Tibial nerve (tissue), 4 donors: ENCODE measurements at regions not wholly inside any gene's neighbourhood (a gene's known extent, or its start where the extent isn't known, plus 50 kb on each side); places are given as distances from the start of the nearest gene placed in this dataset.

Experiments
- DNase-seq, 2 donors: peaks; one replicate each; pipeline ENCODE4 v3.0.0-alpha.2; 2019; ENCODE audit warnings: low spot score in 2 of 2
- H3K27ac ChIP-seq, 4 donors: fragments of 200-600 bp; sonication (generic) in 3 of 4; one replicate each; pipeline ENCODE4 v1.5.1; 2017 to 2019; ENCODE audit warnings: mild to moderate bottlenecking in 1 of 4
- H3K27me3 ChIP-seq, 2 donors: fragments of 200-600 bp; sonication (generic) in 1 of 2; one replicate each; pipeline versions ENCODE4 v1.5.1 to v1.6.0; 2017 to 2019
- H3K36me3 ChIP-seq, 3 donors: fragments of 200-600 bp; sonication (generic); one replicate each; pipeline ENCODE4 v1.5.1; 2018 to 2019
- H3K4me1 ChIP-seq, 4 donors: fragments of 200-600 bp; sonication (generic) in 3 of 4; one replicate each; pipeline ENCODE4 v1.5.1; 2017 to 2019
- H3K4me3 ChIP-seq, 4 donors: fragments of 200-600 bp; sonication (generic) in 3 of 4; one replicate each; pipeline ENCODE4 v1.5.1; 2017 to 2019; ENCODE audit warnings: mild to moderate bottlenecking in 1 of 4, moderate library complexity in 1 of 4
- H3K9me3 ChIP-seq, 4 donors: fragments of 200-600 bp; sonication (generic) in 3 of 4; one replicate each; pipeline ENCODE4 v1.5.1; 2017 to 2019
- CTCF ChIP-seq, 5 experiments: fragments of 200-600 bp in 3 of 5; fragments of 450-650 bp in 2 of 5; sonication (generic) in 3 of 5; IDR thresholded peaks; one replicate each; pipeline ENCODE4 v1.5.1; 2016 to 2019; ENCODE audit warnings: antibody characterized with exemption in 5 of 5, mild to moderate bottlenecking in 3 of 5, moderate library complexity in 2 of 5
- EP300 ChIP-seq, 2 donors: sonication (generic); formaldehyde crosslinking; IDR thresholded peaks; one replicate each; pipeline ENCODE4 v1.6.1; 2017; ENCODE audit warnings: antibody characterized with exemption in 2 of 2, mild to moderate bottlenecking in 1 of 2
- POLR2A ChIP-seq, 2 donors: fragments of 450-650 bp; IDR thresholded peaks; one replicate each; pipeline ENCODE4 v1.6.1; 2017; ENCODE audit warnings: antibody characterized with exemption in 2 of 2, mild to moderate bottlenecking in 2 of 2, moderate library complexity in 2 of 2
- WGBS, 2 donors: methylation state at CpG; one replicate each; pipeline ENCODE4 v1.1.5; 2018; 5-methylcytosine and 5-hydroxymethylcytosine counted together

- Histone ChIP-seq H3K4me3 (no peak overlapping the region), H3K9me3 (no peaks in the 10 kb centered on the region), H3K36me3 (no peaks in the 10 kb centered on the region), H3K4me1 (peaks cover 0 to 23% (median 4%) of the 10 kb centered on the region in 4 donors), H3K27me3 (no peaks in the 10 kb centered on the region), H3K27ac (no peak overlapping the region)
- 30 to 35% methylated on average over 3 of the region's 3 CpGs for WGBS, 2 donors
- no peak for DNase-seq
- TF ChIP-seq EP300 (IDR thresholded peaks at IDR 0.05) = no peak
- no peak for TF ChIP-seq POLR2A (IDR thresholded peaks at IDR 0.05)
- no peak for TF ChIP-seq CTCF (IDR thresholded peaks at IDR 0.05)
Measured at GRCh38 chr5:98635656-98636055, 137.8 kb upstream of the RGMB start.

GRCh38 chr5:98637116-98637515, 136.3 kb upstream of the RGMB start:
- H3K27ac ChIP-seq = peak overlapping the region in 1 of 4 donors; percentile 5
- no peaks in the 10 kb centered on the region for H3K27me3 ChIP-seq
- 98 to 100% methylated on average over 1 of the region's 1 CpG for WGBS, 2 donors
- H3K4me1 ChIP-seq = peaks cover 0 to 23% (median 4%) of the 10 kb centered on the region in 4 donors
- H3K36me3 ChIP-seq = no peaks in the 10 kb centered on the region
- no peaks in the 10 kb centered on the region for H3K9me3 ChIP-seq
- H3K4me3 ChIP-seq = no peak overlapping the region
- no peak for TF ChIP-seq CTCF (IDR thresholded peaks at IDR 0.05)
- TF ChIP-seq EP300 (IDR thresholded peaks at IDR 0.05) = no peak
- TF ChIP-seq POLR2A (IDR thresholded peaks at IDR 0.05) = no peak
- no peak for DNase-seq

GRCh38 chr5:98637557-98637956, 135.9 kb upstream of the RGMB start:
- Histone ChIP-seq H3K9me3 (no peaks in the 10 kb centered on the region), H3K36me3 (no peaks in the 10 kb centered on the region), H3K4me1 (peaks cover 0 to 23% (median 4%) of the 10 kb centered on the region in 4 donors), H3K27me3 (no peaks in the 10 kb centered on the region), H3K27ac (peak overlapping the region in 1 of 4 donors; percentile 5), H3K4me3 (no peak overlapping the region)
- TF ChIP-seq POLR2A (IDR thresholded peaks at IDR 0.05) = no peak
- TF ChIP-seq EP300 (IDR thresholded peaks at IDR 0.05) = no peak
- TF ChIP-seq CTCF (IDR thresholded peaks at IDR 0.05) = no peak
- WGBS, 2 donors = 54 to 59% methylated on average over 3 of the region's 3 CpGs
- no peak for DNase-seq

GRCh38 chr5:98638111-98638510, 135.4 kb upstream of the RGMB start:
- peak overlapping the region in 1 of 4 donors; percentile 5 for H3K27ac ChIP-seq
- no peaks in the 10 kb centered on the region for H3K9me3 ChIP-seq
- H3K4me3 ChIP-seq = no peak overlapping the region
- H3K36me3 ChIP-seq = no peaks in the 10 kb centered on the region
- TF ChIP-seq EP300 (IDR thresholded peaks at IDR 0.05) = no peak
- TF ChIP-seq POLR2A (IDR thresholded peaks at IDR 0.05) = no peak
- no peak for TF ChIP-seq CTCF (IDR thresholded peaks at IDR 0.05)
- 25 to 34% methylated on average over 2 of the region's 2 CpGs for WGBS, 2 donors
- peaks cover 0 to 23% (median 4%) of the 10 kb centered on the region in 4 donors for H3K4me1 ChIP-seq
- no peak for DNase-seq
- no peaks in the 10 kb centered on the region for H3K27me3 ChIP-seq

GRCh38 chr5:98638701-98639100, 134.8 kb upstream of the RGMB start:
- no peak for DNase-seq
- Histone ChIP-seq H3K36me3 (no peaks in the 10 kb centered on the region), H3K4me1 (peaks cover 0 to 23% (median 4%) of the 10 kb centered on the region in 4 donors), H3K9me3 (no peaks in the 10 kb centered on the region), H3K27me3 (no peaks in the 10 kb centered on the region), H3K4me3 (no peak overlapping the region), H3K27ac (peak overlapping the region in 1 of 4 donors; percentile 5)
- no peak for TF ChIP-seq CTCF (IDR thresholded peaks at IDR 0.05)
- TF ChIP-seq EP300 (IDR thresholded peaks at IDR 0.05) = no peak
- no peak for TF ChIP-seq POLR2A (IDR thresholded peaks at IDR 0.05)
- WGBS, 2 donors = 60 to 74% methylated on average over 1 of the region's 1 CpG
